HG02840 (cell line): ENCODE measurements at regions not wholly inside any gene's neighbourhood (a gene's known extent, or its start where the extent isn't known, plus 50 kb on each side); places are given as distances from the start of the nearest gene placed in this dataset.

Experiments used
- ATAC-seq: cut with Tn5 transposase; IDR thresholded peaks from one replicate; pipeline ENCODE4 v1.9.1; 2021; ENCODE audit warnings: mild to moderate bottlenecking, moderate library complexity, moderate number of reproducible peaks; ENCODE audit not compliant: unreplicated experiment, low FRiP score

DNA sequence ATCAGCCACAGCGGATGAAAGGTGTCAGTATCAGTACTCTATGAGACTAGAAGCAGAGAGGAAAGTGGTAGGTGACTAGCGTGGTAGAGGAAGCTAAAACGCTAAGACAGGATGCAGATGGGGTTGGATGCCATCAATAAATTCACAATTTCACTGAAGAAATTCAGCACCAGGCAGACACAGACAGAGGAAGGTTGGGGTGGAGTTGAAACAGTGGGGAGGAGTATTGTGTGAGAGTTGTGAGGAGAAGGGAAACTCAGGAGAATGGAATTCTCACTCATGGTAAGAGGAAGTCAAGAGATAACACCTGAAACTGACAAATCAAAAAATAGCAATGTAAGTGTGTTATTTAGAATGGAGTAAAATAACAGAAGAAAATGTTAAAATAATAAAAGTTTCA is 208.5 kb upstream of the DAB1 start:
- no peak for ATAC-seq

DNA sequence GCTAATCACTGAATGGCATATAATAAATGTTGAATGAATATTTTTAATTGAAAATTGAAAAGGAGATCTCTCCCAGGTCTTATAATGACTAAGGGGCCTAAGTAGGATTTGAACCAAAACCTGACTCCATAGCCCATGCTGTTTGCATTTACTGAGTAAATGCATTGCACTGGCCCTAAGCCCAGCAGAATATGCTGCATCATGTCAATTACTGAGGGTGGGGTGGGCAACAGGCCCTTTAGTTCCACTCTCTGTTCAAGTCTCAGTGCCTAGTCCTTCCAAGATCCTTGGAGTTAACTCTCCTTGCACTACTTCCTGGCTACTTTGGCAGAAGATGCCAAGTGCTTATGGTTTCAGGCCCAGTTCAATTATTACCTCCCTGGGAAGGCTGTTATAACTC is 203.8 kb upstream of the DAB1 start:
- no peak for ATAC-seq

DNA sequence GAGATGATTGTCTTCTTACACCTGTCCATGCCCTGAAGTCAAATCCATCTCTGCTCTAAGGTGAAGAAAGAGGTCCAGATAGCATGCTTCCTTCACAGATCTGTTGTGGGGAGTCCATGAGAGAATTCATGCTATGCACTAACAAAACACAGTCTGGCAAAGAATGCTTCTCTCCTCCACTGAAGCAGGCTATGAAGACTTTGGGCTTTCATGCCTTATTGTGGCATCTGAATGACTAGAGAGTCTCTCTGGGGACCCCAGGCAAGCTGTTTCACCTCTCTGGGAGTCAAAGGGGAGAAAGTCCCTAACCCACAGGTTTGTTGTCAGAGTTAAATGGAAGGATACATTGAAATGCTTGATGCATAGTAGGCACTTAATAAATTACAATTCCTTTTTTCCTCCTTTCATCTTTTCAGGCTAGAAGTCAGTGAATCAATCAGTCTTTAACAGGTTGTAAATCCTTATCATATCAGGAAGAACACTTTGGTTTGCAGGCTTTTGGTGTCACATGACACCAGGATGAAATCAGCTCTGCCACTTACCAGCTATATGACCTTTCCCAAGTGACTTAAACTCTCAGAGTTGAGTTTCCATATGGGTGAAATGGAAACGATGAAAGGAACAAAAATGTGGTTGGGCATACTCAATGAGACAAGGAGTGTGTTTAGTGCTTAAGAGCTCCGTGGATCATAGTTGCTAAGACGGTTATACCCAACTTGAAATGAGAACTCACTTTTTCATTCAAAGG is 200.1 kb upstream of the DAB1 start:
- ATAC-seq = no peak

DNA sequence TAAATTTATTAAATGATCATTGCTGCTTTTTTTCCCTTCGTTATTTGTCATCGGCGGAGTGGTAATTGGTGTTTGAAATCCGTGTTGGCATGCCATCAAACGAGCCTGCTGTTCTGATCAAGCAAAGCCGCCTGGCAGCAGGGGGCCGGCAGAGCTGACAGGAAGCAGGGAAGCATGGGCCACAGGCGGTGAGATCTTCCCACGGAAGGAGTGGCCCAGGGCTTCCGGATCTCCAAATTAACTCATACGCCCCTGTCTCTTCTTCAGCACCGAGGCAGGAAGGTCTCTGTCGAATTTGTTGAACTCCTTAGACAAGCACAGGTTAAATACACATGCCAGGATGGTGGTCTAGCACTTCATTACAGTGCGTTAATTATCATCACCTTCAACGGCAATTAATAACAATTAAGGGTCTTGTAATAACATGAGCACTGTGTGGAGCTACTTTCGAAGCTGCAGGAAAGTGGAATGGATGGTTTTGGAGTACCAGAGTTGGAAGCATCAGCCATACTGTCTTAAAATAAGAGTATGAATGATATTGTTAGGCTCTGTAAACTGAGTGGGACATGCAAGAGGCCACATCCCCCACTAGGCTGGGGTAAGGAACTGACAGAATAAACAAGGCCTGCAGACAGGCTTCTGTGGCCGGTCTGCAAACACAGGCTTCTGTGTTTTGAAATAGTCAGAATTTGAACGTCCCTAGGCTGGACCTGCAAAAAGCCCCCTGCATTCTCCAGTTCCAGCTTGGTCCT is 199.4 kb upstream of the DAB1 start:
- no peak for ATAC-seq

DNA sequence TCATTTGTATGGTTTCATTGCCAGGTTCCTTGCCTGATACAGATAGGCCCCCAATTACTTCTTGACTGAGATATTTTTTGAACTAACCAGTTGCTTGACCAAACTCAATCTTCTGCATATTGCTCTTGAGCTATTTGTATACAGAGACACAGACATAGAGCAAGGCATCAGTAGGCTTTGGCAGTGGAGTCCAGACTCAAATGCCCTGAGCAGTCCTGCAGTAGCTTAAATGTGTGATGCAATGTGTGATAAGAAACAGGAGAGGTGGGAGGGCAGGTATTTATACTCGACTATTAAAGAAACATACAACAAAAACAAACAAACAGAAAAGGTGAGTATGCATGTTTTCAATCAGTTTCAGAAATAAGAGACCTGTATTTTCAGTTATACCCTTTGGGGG is 197.9 kb upstream of the DAB1 start:
- no peak for ATAC-seq

GRCh38 chr1:57620605-57621004 is 196.7 kb upstream of the DAB1 start:
- no peak for ATAC-seq

DNA sequence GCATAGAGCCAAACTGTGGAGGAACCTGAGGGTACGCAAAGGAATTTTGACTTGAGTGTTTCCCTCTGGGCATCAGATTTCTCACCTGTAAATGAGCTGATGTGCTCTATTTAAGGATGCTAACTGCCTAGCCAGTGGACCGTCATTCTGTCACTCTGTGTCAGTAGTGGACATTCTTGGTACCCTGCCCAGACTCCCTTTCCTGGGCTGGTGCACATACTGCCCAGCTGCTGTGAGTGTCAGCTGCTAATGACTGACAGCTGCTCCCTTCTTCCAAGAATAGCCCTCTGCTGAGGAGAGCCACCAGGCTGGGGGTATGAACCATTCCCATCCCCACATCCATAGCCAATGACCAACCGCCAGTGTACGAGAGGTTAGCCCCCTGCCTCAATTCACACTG is 193.1 kb upstream of the DAB1 start:
- no peak for ATAC-seq

DNA sequence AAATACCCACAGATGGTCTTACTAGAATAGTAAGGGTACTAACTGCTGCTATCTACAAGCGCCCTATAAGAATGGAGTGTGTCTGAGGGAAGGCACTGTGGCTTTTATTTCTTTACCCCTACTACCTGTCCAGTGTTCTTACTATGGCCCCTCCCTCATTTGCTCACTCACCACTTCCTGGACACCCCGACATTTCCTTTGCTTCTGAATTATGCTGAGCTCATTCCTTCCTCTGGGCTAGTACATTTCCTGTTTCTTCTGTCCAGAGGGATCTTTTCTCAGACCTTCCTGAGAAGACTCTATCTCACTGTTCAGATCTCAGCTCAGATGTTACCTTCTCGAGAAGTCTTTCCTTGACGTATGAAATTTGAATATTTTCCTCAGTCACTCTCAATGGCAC is 192.1 kb upstream of the DAB1 start:
- no peak for ATAC-seq

DNA sequence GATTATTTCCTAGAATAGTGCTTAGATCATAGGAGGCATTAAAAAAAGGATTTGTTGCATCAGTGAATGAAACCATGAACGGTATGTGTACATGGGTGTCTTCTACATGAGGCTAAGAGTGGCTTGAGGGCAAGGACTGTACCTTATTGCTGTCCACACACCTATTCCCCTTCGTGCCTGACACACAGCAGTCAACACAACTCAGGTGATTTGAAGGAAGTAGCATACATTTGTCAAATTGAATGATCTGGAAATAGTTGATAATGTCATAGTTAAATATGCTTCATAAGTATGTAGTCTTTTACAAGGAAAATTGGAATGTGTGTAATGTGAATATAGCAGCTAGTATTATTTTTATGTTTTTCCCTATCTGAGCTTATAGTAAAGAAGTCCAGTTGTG is 189.0 kb upstream of the DAB1 start:
- ATAC-seq = no peak

DNA sequence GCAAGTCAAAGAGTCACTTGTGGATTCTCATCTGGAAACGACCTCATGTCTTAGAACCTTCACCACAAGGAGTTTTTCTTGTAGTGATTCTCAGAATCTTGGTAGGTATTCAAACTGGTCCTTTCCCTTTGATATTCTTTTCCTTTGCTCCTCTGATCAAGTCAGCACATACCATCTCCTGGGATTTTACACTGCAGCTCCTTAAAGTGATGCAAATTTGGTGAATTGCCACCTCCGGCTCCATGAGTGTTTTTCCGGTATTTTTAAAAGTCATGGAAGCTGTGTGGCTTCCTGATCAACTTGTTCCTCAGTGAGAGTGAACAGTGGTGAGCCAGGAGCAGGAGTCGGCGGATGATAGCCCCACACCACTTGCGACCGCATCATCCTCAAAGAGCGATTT is 182.1 kb upstream of the DAB1 start:
- ATAC-seq = no peak

DNA sequence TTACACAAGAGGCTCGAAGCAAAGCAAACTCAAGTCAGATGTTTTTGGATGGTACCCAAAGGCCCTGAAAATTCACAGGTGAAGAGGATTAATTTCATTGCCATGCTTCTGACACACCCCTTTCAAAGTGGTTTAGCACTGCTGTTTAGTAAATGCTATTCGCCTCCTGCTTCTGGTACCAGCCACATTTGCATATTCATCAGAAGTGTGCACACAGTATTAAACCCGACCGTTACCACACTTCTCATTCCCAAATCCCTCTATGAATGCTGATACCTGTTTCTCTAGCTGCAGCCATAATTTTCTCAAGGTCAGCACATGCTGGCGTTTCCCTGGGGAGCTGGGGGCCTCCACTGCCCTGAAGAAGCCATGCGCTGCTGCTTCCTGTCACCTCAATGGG is 179.8 kb upstream of the DAB1 start:
- no peak for ATAC-seq

DNA sequence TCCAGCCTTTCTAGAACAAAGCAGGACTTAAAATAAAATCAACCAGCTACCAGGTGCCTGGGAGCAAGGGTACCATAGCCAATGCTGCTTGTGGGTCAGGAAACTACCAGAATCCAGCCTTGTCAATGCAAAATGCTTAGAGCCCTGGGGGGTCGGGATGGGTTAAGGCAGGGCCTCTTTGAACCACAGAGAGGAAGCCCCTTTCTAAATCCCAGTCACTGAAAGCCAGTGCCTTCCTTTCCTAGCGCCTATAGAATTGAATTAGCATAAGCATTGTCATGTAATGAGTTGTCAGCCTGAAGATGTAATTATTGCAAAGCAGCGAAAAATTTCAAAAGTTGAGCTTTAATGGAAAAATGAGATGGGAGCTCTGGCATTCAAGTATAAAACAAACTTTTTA is 176.6 kb upstream of the DAB1 start:
- ATAC-seq = no peak

DNA sequence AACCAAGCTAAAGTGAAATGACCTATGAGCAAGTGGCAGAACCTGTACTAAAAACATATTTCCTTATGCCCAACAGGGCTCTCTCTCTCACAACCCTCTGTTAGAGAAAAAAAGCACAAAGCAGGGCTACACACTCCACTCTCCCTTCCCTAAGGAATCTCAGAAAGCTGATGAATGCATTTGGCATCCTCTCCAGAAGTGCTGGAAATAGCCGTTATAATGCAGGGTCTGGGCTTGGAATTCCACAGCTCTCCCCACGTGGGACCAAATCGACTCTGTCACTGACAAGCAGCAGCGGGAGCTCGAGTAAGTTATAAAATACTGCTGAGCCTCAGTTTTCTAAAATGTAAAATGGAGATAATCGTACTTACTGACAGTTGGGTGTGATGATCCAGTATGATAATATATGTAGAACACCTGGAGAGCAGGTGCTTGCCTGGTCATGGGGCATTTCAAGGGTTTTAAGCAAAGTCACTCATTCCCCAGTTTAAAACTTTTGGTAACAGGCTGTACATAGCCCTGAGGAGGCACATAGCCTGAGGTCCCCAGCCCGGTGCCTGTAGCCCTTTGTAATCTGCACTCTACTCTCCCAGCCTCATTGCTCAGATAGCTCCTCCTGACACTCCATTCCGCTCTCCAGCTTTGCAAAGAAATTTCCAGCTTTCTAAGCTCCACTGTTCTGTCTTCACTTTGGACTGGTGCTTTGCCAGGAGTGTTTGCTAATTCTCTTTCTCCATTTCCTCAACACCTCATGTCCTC is 175.6 kb upstream of the DAB1 start:
- no peak for ATAC-seq

- ATAC-seq = no peak
Measured at GRCh38 chr1:57597036-57597435, 173.2 kb upstream of the DAB1 start.

DNA sequence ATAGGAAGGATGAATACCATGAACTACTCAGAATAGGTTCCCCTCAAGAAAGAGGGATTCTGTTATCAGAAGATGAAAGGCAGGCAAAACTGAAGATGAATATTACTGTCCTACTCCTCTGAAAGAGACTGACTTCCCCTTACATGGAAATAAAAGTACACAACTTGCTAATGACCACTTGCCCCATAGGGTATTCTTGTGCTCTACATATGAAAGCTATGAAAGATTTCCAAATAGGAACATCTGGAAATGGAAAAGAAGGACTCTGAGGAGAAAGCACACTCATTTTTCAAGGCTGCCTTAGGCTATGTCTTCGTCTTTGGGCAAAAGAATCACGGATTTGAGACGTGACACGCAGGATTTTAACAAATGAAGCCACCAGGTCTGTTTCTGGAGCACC is 170.1 kb upstream of the DAB1 start:
- ATAC-seq = no peak

GRCh38 chr1:57591842-57592241 is 168.0 kb upstream of the DAB1 start:
- no peak for ATAC-seq

GRCh38 chr1:57590978-57591377 is 167.1 kb upstream of the DAB1 start:
- no peak for ATAC-seq

DNA sequence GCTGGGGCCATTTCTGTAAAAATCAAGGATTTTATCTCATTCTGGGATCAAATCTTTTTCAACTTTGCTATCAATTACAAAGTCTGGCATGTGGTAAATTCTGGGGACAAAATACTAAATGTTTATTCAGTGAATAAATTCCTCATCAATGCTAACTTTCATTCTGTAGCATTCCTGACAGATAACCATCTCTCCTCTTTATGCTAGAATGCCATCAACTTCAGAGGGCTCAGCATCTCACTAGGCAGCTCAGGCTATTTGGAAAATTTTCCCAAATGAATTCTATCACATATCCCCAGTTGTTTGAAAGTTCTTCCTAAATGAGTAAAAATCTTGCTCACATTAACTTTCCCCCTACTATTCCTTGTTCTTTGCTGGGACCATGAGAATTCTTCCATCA is 163.0 kb upstream of the DAB1 start:
- ATAC-seq = no peak

DNA sequence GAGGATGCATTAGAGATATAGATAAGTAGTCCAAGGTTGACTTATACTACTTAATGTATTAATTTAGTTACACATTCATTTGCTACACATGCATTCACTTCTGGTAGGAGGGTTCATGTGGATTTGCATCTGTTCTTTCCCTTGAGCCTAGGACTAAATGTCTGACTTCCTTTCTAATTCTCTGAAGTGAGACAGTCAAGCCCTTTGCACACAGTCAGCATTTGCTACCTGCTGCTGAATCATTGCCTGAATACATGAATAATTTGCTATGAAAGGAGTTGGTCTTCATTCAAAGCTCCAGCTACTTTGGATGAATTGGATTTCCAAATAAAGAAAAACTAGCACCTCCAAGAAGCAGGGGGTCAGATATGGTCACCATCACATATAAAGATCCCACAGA is 154.8 kb upstream of the DAB1 start:
- ATAC-seq = no peak

DNA sequence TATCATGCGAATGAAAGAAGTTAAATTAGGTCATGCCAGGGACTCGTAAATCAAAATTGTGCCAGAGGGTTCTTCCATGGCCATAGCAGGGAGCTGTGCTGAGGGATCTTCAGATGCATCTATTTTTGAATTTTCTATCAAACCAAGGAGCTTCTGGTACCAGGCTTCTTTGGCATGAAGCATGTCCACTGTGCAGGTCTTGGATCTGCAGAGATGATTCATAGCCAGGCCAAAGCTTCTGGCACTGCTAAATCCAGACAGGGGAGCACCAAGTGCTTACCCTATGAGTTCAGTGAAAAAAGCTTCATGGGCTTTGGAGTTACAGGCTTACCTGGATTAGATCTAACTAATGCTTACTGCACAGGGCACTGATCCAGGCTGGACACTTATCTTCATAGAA is 154.2 kb upstream of the DAB1 start:
- ATAC-seq = no peak

DNA sequence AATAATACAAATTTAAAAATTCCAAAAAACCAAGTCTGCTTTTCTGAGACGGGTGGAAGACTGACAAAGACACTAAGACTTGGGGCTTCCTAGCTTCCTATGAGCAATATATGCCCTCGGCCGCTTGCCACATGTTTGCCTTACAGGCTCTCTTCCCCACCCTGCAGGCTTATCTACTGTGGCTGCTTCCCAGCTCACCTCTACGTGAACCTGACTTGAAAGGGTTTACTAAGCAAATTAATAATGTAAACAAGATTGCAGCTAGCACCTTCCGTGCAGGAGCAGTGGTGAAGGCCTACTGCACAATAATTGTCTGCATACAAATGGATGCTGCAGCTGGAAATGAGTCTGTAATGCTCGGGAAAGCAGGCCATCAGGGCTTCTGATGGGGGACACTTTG is 152.9 kb upstream of the DAB1 start:
- ATAC-seq = no peak

GRCh38 chr1:57572016-57572415 is 148.2 kb upstream of the DAB1 start:
- ATAC-seq = no peak
